Transverse colon (tissue), 4 donors: ENCODE measurements at regions not wholly inside any gene's neighbourhood (a gene's known extent, or its start where the extent isn't known, plus 50 kb on each side); places are given as distances from the start of the nearest gene placed in this dataset.

Experiments
- CTCF ChIP-seq, 5 experiments: fragments of 200-600 bp in 3 of 5; fragments of 450-650 bp in 2 of 5; sonication (generic) in 3 of 5; IDR thresholded peaks; 1 replicate in 2 of 5; 2 replicates in 3 of 5; pipeline ENCODE4 v1.5.1; 2016 to 2017; ENCODE audit warnings: antibody characterized with exemption in 5 of 5, inconsistent platforms in 3 of 5, mild to moderate bottlenecking in 2 of 5, moderate library complexity in 1 of 5
- POLR2A ChIP-seq: fragments of 450-650 bp; IDR thresholded peaks from one replicate; pipeline ENCODE4 v1.6.1; 2016; ENCODE audit warnings: antibody characterized with exemption, mild to moderate bottlenecking, moderate library complexity
- POLR2AphosphoS5 ChIP-seq, 3 donors: sonication (generic); formaldehyde crosslinking; IDR thresholded peaks; one replicate each; pipeline ENCODE4 v1.6.1; 2016; ENCODE audit warnings: antibody characterized with exemption in 3 of 3

- no peak for TF ChIP-seq POLR2AphosphoS5 (IDR thresholded peaks at IDR 0.05)
- TF ChIP-seq CTCF (IDR thresholded peaks at IDR 0.05) = no peak
- TF ChIP-seq POLR2A = no peak
These were observed 650.5 kb upstream of the NR2F2 start for GRCh38 chr15:95679847-95680582.
